HG02943 (cell line): ENCODE measurements at regions not wholly inside any gene's neighbourhood (a gene's known extent, or its start where the extent isn't known, plus 50 kb on each side); places are given as distances from the start of the nearest gene placed in this dataset.
"Not testable (repeated sequence)": the region's sequence is repeated elsewhere in the genome, so short reads cannot be mapped to it uniquely, and the experiment has no call there.

Source experiments
- ATAC-seq: cut with Tn5 transposase; IDR thresholded peaks from one replicate; pipeline ENCODE4 v1.9.1; 2021; ENCODE audit warnings: mild to moderate bottlenecking, low read depth, moderate library complexity; ENCODE audit not compliant: unreplicated experiment

GRCh38 chr4:175033162-175033561 lies 115.0 kb downstream of the ADAM29 start:
- ATAC-seq, result no peak

GRCh38 chr4:175034007-175034406 lies 115.8 kb downstream of the ADAM29 start:
- ATAC-seq, result no peak

- no peak for ATAC-seq
These were observed 117.0 kb downstream of the ADAM29 start for GRCh38 chr4:175034986-175035705.

- no peak for ATAC-seq
These were observed 117.7 kb downstream of the ADAM29 start for GRCh38 chr4:175035905-175036304.

GRCh38 chr4:175048111-175048784 lies 130.1 kb downstream of the ADAM29 start:
- no peak for ATAC-seq

- ATAC-seq, result no peak
These were observed 130.7 kb downstream of the ADAM29 start for GRCh38 chr4:175048906-175049305.

- no peak for ATAC-seq
These were observed 133.8 kb downstream of the ADAM29 start for GRCh38 chr4:175051974-175052373.

- no peak for ATAC-seq
These were observed 136.8 kb downstream of the ADAM29 start for GRCh38 chr4:175054980-175055379.

- no peak for ATAC-seq
These were observed 144.0 kb downstream of the ADAM29 start for GRCh38 chr4:175062183-175062592.

GRCh38 chr4:175065228-175065627 lies 147.1 kb downstream of the ADAM29 start:
- ATAC-seq, result no peak

- no peak for ATAC-seq
These were observed 148.9 kb downstream of the ADAM29 start for GRCh38 chr4:175066923-175067627.

- no peak for ATAC-seq
These were observed 150.1 kb downstream of the ADAM29 start for GRCh38 chr4:175068266-175068665.

- ATAC-seq, result no peak
These were observed 152.3 kb downstream of the ADAM29 start for GRCh38 chr4:175070444-175070843.

GRCh38 chr4:175071123-175071522 lies 153.0 kb downstream of the ADAM29 start:
- ATAC-seq, result no peak

- ATAC-seq, result no peak
These were observed 169.0 kb downstream of the ADAM29 start for GRCh38 chr4:175087145-175087544.

GRCh38 chr4:175090116-175090515 lies 172.0 kb downstream of the ADAM29 start:
- no peak for ATAC-seq

- no peak for ATAC-seq
These were observed 173.5 kb downstream of the ADAM29 start for GRCh38 chr4:175091649-175092048.

GRCh38 chr4:175092114-175092513 lies 174.0 kb downstream of the ADAM29 start:
- no peak for ATAC-seq

- ATAC-seq, result not testable (repeated sequence)
These were observed 174.9 kb downstream of the ADAM29 start for GRCh38 chr4:175093055-175093454.

GRCh38 chr4:175103403-175103802 lies 185.2 kb downstream of the ADAM29 start:
- ATAC-seq, result no peak

- ATAC-seq, result no peak
These were observed 188.1 kb downstream of the ADAM29 start for GRCh38 chr4:175106301-175106700.
